ENCODE measurements at regions not wholly inside any gene's neighbourhood (a gene's known extent, or its start where the extent isn't known, plus 50 kb on each side); places are given as distances from the start of the nearest gene placed in this dataset.

GRCh38 chr1:29744684-29745490 is 508.6 kb downstream of the PTPRU start:
- DNase-seq, result no peak

- DNase-seq, result no peak
These were observed 507.6 kb downstream of the PTPRU start for GRCh38 chr1:29743931-29744330.

GRCh38 chr1:29743264-29743663 is 506.9 kb downstream of the PTPRU start:
- DNase-seq, result no peak

DNA sequence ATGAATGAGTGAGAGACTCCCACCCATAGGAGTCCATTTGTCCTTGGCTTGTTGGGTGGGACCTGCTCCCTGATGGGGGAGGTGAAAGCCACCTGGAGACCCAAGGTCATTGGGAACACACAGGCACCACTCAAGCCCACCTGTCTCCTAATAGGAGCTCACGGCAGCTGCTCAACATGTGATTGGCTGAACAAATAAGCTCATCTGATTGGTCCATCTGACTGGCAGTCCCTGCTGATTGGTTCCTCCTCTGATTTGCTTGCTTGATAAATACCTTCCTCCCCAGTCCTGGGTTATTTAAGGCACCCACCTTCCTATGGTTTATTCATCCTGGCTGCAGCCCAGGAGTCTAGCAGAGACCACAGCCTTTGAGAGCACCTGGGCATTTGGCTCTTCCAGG is 502.9 kb downstream of the PTPRU start:
- DNase-seq, result no peak

GRCh38 chr1:29736582-29737188 is 500.4 kb downstream of the PTPRU start:
- DNase-seq, result no peak

DNA sequence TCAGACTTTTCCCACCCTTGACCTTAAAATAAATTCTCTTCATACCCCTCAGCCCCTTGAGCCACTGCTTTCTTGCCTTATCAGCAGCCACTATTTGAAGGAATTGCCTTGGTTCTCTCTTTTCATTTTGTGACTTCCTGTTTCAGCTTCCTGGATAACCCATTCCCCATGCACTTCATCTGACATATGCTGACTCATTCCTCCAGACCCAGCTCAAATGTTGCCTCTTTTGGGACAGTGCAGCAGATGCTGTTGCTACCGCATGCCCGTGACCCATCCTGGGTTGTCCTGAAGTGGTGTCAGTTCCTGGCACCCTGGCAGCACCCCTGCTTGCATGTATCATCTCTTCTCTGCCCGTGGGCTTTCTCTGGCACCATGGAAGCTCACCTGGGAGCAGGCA is 496.1 kb downstream of the PTPRU start:
- DNase-seq, result no peak

DNA sequence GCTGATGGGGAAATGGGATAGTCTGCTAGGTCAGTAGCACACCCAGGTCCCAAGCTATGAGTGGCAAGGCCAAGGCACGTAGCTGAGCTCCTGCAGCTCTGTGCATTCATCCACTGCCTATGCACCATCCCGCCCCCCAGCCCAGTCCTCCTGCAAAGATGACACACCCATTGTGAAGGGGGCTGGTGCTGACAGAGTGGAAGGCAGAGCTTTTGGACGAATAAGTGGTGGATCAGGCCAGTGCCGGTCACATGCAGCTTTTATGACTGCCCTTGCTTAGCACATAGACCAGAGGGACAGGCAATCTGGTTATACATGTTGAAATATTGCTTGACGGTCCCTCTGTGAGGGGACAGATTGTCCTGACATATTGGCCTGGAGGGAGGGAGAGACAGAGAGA is 494.3 kb downstream of the PTPRU start:
- DNase-seq, result no peak

GRCh38 chr1:29729281-29729680 is 493.0 kb downstream of the PTPRU start:
- no peak for DNase-seq

GRCh38 chr1:29728703-29729102 is 492.4 kb downstream of the PTPRU start:
- DNase-seq, result no peak

DNA sequence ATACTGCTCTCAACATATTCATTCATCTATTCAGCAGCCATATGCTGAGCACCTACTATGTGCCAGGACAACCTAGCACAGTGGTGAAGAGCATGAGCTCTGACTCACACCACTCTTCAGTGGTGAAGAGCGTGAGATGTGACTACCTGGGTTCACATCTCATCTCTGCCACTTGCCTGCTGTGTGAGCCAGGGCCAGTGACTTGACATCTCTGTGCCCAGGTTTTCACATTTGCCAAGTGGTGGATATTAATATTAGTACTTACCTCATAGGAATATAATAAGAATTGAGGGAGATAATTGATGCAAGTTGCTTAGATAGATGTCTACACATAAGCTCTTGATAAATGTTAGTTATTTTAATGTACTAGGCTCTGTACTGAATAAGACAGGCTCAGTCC is 488.9 kb downstream of the PTPRU start:
- no peak for DNase-seq

DNA sequence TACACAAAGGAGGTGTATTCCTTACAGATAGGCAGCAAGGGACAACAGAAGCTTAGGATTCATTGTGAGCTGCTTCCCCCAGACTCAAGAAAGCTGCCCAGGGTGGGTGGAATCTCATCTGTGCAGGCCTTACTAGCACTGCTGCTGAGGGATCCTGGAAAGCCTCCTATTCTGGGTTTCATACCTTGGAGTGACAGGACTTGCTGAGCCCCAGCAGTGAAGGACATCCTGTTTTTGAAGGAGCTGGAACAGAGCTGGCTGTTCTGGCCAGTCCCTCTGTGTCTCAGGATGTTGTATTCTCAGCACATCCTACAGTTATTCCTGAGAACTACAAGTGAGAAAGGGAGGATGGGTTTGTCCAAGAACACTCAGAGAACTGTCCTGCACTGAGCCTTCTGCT is 486.3 kb downstream of the PTPRU start:
- DNase-seq, result no peak

DNA sequence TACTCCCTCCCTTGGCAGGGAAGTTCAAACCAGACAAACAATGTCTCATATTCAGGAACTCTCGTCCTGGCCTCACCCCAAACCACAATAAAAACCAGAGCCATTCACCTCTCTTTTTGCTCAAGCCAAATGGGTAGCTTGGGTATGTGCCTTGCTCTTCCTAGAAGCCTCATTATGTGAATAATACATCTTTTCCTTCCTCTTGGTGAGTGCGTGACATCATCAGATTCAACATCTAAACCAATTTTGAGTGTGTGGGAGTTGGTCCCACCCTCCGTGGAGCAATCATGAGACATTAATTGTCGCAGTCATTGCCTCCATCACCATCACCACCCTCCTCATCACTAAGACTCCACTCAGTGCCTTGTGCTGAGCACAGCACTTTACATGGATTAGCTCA is 482.9 kb downstream of the PTPRU start:
- no peak for DNase-seq

GRCh38 chr1:29718791-29719190 is 482.5 kb downstream of the PTPRU start:
- DNase-seq, result no peak

DNA sequence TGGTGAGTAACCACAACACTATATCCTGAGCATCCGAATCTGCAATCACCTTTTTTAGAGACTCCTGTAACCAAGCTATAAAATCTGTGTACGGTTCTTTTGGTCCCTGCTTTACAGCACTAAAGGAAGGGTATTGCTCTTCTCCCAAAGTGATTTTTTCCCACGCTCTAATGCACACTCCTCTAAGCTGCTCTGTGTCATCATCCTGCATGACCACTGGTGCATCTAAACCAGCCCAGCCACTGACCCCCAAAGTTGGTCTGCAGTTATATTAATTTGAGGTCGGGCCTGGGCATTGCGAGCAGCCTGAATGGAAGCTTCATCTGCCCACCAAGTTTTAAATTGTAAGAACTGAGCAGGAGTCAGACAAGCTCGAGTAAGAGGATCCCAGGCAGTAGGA is 480.0 kb downstream of the PTPRU start:
- no peak for DNase-seq

DNA sequence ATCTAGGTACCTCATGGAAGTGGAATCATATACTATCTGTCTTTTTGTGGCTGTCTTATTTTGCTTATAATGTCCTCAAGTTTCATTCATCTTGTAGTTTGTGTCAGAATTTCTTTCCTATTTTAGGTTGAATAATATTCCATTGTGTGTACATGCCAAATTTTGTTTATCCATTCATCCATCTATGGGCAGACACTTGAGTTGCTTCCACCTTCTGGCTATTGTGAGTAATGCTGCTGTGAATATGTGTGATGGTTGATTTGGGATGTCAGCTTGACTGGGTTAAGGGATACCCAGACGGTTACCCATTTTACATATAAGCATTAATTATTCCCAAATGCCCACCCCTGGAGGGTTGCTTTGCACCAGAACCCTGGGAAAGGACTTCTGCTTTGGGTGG is 477.5 kb downstream of the PTPRU start:
- no peak for DNase-seq

GRCh38 chr1:29712801-29713200 is 476.5 kb downstream of the PTPRU start:
- no peak for DNase-seq

DNA sequence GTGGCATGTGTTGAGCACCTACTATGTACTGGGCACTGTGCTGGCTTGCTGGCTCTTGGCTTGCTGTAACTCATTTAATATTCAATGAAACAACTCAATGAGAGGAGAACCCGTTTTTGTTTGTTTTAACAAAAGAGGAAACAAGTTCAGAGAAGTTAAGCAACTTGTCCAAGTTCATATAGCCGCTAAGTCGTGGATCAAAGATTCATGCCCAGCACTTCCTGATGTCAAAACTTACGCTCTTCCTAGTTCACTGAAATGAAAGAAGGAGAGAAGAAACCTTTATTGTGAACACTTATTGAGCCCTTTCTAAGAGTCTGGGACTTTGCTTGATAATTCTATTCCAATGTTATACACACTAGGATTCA is 475.9 kb downstream of the PTPRU start:
- DNase-seq, result no peak

- no peak for DNase-seq
These were observed 475.4 kb downstream of the PTPRU start for GRCh38 chr1:29711582-29712283.

GRCh38 chr1:29709704-29710280 is 473.5 kb downstream of the PTPRU start:
- no peak for DNase-seq

- no peak for DNase-seq
These were observed 472.7 kb downstream of the PTPRU start for GRCh38 chr1:29708796-29709703.

DNA sequence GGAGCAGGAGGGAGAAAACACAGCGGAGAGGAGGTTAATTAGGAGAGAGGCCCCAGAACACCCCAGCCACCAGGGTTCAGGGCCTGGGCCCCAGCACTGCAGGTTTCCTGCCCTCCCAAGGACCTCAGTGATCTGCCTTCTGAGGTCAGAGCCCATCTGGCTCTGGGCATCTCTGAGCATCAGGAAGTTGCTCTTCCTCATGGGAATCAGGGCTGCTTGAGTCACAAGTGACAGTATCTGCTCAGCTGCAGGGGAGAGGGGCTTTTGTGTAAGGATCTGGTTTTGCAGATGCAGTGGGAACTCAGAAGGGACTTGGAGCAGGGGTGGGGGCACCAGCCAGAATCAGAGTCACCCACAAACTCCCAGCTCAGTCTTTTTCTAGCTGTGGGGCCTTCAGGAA is 472.1 kb downstream of the PTPRU start:
- DNase-seq, result no peak

- DNase-seq, result no peak
These were observed 471.5 kb downstream of the PTPRU start for GRCh38 chr1:29707796-29708195.

DNA sequence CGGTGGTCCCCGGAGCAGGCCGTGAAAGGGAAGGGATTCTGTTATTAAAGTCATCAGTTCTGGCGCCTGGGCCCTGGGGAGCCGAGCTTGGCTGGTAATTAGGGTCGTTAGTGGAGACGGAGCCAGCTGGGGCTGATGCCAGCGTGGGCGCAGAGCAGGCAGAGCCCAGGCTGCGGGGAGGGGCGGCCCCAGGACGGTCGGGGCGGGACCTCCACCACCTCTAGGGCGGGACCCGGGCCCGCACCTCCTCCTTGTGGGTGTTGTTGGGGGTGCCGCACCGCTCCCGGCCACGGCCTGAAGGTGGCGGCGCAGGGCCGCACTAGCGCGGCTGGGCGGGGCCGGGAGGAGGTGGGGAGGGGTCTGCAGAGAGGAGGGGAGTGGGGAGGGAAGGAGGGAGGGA is 470.6 kb downstream of the PTPRU start:
- no peak for DNase-seq
